HG03442 (cell line): ENCODE measurements at regions not wholly inside any gene's neighbourhood (a gene's known extent, or its start where the extent isn't known, plus 50 kb on each side); places are given as distances from the start of the nearest gene placed in this dataset.

ENCODE experiments used
- ATAC-seq: cut with Tn5 transposase; IDR thresholded peaks from one replicate; pipeline ENCODE4 v1.9.1; 2021; ENCODE audit warnings: mild to moderate bottlenecking, moderate library complexity; ENCODE audit not compliant: unreplicated experiment

DNA sequence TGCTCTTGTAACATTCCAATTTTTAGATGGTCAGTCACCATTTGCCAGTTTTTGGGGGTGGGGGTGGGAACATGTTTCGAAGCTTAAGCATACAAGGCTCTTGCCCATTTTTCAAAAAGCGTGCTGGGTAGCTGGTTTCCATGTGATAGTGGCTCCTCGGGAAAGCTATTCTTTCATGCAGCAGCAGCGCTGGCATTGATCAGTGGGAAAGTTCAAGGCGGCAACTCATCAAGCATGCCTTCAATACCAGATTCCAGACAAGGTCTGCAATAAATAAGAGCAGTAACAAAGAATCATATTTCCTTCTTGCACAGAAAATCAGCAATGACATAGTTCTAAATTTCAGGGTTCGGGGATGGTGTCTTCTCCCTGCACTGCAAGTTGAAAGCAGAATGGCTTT is 133.5 kb upstream of the ONECUT1 start:
- ATAC-seq = no peak

DNA sequence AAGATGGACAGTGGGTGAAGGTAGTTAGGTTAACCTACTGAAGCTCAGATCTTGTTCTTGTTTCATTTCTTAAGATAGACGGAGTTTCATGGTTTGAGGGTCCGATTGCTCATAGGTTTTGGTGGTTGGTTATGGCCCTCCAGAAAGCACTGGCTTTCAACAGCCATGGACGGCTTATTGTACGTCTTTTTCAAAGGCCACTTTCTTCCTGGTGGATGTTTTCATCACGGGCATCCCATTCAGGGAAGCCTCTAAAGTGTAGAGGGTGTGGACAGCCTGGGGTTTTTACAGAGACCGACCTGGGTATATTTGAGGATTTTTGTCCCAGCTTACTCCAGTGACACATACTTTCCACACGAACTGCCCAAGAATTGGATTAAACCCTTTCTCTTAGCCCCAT is 132.7 kb upstream of the ONECUT1 start:
- ATAC-seq = no peak

DNA sequence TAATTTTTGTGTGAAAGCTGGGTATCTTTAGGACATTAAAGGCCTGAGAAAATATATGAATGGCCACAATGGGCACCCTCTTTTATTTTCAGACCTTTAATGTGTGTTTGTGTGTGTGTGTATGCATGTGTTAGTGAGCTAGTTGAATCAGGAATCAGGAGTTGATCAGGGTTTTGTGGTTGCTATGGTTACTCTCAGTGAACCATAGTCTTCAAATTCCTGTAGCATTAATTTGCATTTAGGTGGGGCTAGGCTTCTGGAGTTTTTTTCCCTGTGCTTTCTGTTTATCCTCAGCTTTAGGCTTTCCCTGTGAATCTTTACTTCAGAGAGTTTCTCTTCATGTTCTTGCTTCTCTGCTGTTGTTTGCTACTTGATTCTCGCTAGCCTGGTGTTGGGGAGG is 122.0 kb upstream of the ONECUT1 start:
- no peak for ATAC-seq

DNA sequence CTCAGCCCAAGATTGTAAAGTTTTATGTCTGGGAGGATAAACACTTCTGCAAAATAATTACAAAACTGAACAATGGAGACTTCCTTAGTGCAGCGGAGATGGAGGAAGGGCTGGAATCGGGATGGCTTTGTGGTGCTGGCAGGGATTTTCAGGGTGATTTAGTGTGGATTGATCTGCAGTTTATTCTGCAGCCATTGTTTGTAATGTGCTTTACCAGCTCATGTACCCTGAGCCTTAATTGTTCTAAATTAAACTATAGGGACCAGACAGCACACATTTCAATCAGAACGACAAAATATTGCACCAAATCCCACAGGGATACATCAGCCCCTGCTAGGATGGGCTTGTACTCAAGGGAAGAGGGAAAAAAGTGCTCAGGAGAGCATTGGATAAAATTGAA is 103.2 kb upstream of the ONECUT1 start:
- ATAC-seq = no peak

DNA sequence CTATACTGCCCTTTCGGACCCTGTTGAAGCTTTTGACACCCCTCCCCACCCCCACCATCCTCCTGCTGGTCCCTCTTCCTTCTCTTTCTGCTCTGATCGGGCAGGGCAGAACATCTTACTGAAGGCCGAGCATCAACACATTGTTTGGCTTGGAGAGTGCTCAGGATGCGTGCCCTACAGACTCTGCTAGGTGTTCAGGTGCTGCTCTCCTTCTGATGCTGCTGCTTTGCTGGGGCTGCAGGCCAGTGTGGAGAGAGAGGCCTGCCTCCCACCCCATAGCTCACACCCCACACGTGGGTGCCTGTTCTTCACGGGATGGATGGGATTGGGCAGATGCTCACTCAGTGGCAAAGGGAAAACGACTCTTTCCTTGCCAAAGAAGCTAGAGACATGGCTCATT is 89.8 kb upstream of the ONECUT1 start:
- no peak for ATAC-seq

DNA sequence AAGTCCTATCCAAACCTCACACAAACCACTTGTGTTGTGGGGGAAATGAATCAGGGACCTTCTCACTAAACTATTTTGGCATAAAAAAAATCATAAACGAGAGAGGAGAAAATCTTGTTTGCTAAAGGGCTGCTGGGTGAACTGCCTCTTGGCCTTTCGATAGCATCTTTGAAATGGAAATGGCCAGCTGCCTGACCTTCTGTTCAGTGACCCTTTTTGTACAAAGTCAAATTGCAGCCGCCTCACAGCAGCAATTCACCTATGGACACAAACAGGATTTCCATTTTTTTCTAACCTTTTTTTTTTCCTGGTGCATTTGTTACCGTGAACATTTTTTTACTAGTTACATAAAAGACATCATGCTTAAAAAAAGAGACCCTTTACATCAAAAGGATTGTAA is 89.0 kb upstream of the ONECUT1 start:
- no peak for ATAC-seq

DNA sequence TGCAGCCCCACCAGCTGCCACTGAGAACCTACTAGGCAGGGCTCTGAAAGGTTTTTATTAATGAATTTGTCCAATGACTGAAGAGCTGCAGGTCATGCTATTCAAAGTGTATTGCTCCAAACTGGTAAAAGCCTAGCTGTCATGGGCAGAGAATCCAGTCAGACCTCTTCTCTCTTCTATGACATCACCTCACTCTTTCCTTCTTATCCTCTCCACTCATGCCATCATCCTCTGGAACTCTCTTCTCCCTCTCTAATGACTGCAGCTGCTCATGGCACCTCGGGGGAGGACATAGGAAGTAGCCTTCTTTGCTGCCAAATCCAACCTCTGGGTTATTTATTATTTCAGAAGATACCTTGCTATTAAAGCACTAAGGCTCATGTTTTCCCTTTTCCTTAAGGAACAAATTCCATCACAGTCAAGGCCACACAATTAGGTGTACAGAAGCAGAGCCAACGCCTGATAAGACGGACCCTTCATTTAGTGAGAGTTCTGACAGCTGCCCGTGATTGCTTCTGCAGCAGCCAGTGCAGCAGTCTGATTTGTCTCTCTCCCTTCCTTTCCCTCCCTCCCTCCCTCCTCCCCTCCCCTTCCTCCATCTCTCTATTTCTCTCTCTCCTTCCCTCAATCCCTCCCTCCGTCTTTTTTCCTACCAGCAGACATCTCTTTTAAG is 87.0 kb upstream of the ONECUT1 start:
- no peak for ATAC-seq

DNA sequence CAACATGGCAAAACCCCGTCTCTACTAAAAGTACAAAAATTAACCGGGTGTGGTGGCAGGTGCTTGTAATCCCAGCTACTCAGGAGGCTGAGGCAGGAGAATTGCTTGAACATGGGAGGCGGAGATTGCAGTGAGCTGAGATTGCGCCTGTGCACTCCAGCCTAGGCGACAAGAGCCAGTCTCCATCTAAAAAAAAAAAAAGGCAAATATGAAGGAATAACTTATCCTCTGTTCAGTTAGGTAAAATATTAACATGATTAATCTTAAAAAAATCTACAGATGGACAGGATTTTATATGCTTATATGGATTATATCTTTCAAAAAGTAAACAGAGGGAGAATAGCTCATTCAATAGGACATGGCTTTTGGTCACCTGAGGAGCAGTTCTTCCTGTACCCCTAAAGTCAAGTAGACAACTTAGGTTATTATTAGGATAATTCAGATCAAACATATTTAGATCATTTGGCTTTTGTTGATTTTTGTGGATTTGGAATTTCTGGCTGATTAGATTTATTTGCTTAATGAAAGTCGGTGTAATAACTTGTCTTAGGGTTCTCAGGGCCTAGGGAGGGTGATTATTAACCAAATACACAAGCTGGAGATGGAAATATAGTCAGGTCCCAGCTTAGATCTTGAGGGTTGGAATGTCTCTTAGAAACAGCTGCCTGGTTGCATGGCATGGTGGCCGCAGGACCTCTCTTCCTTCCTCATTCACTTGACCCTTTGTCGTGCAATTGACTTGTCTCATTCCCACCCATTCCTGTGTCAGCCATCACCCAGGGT is 82.1 kb upstream of the ONECUT1 start:
- no peak for ATAC-seq

DNA sequence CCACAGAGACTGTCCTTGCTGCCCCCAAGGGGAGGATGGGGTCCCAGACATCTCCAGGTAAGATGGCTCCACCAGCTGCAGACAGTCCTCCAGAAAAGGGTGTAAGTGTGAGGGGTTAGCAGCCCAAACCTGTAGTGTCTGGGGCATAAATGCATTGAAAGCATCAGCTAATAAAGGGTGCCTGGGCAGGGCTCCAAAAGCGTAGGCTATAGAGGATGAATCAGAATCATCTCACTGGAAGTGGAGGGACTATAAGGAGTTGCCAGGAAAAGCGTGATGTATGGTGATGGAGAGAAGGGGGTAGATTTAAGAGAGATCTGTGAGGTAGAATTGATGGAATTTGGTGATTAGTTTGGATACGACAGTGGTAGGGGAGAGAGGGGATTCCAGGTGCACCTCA is 79.9 kb upstream of the ONECUT1 start:
- ATAC-seq = no peak

DNA sequence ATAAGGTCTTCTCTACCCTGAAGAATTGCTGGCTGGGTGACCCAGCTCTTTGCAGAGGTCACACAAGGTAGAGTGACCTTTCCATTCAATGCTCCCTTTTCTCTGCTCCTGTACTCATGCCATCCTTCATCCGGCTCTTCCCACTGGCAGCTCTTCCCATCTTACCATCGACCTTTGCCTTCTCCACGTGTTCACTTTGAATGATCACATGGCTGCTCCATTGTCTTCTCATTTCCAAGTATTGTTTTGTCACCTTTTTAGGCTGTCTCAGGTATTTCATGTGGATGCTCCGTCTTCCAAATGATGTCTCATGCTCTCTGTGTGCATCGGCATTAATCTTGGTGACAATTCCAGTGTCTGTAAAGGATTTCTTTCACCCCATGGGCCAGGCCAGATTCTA is 76.6 kb upstream of the ONECUT1 start:
- no peak for ATAC-seq

DNA sequence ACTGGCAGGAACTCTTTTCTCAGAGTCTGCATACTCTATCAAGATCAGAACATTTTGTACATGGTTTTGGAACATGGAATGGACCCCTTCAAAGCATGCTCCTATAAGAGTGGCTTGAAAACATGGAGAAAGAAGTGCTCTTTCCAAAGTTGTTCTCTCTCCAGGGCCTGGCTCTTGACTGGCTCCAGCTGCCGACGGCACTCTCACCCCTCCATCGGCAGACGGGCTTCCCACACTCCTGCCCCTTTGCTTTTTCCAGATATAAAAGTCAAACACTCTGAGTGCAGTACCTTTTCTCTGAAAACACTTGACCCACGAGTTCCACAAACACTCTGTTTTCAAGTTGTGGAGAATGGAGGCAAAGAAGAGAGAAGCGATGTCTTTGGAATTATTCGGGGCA is 72.5 kb upstream of the ONECUT1 start:
- ATAC-seq = no peak

DNA sequence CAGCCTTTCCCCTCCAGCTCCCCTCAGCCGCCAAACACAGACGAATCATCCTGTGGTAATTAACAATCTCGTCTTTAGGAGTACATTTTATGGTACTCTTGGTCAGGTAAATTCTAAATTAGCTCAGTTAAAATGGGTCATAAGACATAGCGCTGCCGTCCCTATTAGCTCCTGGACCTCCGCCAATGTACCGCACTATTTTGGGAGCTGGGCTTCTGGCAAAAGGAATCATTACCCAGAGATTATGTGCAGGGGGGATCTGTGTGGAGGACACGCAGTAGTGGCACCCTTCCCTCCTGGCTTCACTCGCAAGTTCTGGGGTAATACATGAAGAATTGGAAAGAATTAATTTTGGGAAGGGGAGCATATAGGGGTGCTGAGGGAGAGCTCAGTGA is 68.6 kb upstream of the ONECUT1 start:
- no peak for ATAC-seq

DNA sequence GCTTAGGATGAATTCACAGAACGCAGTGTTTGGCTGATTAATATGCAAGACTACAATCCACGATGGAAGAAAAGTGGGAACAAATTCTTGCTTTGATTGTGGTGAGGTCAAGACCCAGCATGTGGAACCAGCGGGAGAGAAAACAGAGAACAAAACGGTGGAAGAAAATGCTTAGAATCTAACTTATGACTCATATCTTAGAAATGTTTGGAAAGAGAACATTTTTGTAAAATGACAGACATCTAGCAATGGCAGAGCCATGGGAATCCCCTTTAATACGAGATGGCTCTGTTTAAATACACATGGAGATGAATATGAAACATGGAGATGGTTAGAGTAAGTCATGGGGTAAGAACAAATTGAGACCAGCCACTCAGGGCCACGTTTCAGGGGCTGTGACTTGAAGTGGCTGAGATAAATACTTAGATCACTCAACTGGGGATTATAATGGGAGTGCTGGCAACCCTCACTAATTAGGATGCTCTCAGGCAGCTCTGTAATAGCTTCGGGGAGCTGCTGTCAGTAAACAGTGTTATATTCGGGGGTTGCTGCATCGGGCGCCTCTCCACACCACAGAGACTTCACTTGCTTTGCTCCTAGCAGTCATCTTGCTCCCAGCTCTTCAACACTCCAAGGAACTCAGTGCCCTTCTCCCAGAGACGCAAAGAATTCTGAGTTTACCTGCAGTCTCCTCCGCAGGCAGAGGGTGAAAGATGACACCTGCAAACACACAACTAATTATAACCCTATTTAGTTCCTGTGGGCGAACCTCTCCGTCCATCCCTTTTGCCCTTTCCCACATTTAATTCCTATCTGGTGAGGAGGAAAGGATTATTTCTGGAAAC is 68.0 kb upstream of the ONECUT1 start:
- ATAC-seq = no peak

DNA sequence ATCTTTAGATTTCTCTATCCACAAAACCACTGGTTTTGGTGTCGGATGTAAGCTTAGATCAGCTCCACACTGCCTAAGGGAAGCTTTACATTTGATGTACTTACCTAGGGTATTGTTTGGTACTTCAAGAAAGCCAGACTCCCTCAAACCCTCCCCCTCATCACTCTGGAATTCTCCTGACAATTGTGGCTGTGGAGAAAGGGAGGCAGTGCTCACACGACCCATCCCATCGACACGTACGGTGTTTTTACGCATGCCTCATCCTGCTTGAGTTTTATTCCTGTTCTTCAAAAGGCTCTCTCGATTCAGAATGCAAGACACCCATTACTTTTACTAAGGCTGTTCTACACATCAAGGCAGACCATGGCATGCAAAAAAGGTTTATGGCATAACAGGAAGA is 67.3 kb upstream of the ONECUT1 start:
- no peak for ATAC-seq

DNA sequence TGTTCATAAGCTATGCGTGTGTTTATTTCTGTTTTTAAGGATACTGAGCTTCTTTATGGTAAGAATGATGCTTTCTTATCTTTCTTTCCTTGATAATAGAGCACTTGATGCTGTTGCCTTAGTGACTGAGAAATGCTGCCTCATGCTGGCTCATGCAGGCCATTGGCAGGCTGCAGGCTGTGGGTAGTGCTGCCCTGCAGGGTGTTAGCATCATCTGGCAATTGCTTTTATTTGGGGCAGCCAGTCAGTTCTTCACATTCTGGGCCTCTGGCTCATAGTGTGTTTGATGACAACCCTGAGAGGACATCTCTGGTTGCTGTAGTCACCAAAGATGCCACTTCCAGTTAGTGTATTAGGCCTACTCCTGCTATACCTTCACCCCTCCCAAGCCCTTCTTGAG is 66.2 kb upstream of the ONECUT1 start:
- no peak for ATAC-seq

DNA sequence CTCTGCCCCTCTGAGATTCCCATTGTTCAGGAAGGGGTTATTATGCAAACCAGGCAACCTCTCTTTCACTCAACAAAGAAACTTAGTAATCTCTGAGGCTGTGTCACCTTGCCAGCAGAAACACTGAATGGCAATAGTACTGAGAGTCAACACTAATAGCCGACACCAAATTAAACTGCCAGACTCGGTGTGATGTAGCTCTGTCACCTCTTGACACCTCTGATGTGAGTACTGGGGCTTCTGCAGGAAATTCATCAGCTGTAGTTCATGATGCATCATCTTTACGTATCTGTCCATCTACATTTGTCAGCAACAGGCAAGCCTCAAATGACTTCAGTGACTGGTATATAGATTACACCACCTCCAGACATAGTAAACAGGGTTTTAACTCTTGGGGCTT is 65.0 kb upstream of the ONECUT1 start:
- no peak for ATAC-seq

DNA sequence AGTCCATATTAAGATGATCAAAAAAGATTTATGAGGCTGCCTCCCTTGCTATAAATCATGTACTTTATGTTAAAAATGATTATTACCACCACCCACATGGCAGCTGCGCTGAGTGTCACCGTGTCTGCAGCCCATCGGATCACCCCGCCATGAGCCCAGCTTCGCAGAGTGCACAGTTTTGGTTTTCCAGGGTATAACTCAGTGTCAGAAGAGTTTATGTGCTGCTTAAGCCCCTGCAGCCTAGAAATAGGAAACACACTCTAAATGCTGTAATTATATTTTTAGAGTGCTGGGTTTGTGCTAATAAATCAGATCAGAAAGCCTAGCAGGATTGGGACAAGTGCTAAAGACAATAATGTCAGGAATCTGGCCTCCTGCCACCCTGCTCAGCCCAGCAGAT is 54.7 kb upstream of the ONECUT1 start:
- ATAC-seq = no peak
